Aorta (tissue), 5 donors: ENCODE measurements at regions not wholly inside any gene's neighbourhood (a gene's known extent, or its start where the extent isn't known, plus 50 kb on each side); places are given as distances from the start of the nearest gene placed in this dataset.

Source experiments
- ATAC-seq: fragments of 200-7000 bp; cut with Tn5 transposase; one replicate; pipeline ENCODE4 v1.9.1; 2022; ENCODE audit warnings: moderate library complexity; ENCODE audit not compliant: low FRiP score
- DNase-seq, 2 donors: peaks; one replicate each; pipeline ENCODE4 v3.0.0-alpha.2; 2020
- H3K27ac ChIP-seq, 2 donors: one replicate each; pipeline ENCODE4 v1.5.1; 2013; ENCODE audit warnings: low read length in 2 of 2, mild to moderate bottlenecking in 2 of 2, moderate library complexity in 2 of 2, control low read depth in 1 of 2, inconsistent platforms in 1 of 2, low read depth in 1 of 2
- H3K27me3 ChIP-seq, 2 donors: one replicate each; pipeline ENCODE4 v1.6.1; 2013; ENCODE audit warnings: control low read depth in 1 of 2, low read length in 1 of 2, mild to moderate bottlenecking in 1 of 2, moderate library complexity in 1 of 2; ENCODE audit not compliant: insufficient read depth in 2 of 2, control insufficient read depth in 1 of 2
- H3K36me3 ChIP-seq, 2 donors: one replicate each; pipeline ENCODE4 v1.6.1; 2013; ENCODE audit warnings: control low read depth in 1 of 2, low read length in 1 of 2, mild to moderate bottlenecking in 1 of 2; ENCODE audit not compliant: insufficient read depth in 2 of 2, control insufficient read depth in 1 of 2
- H3K4me1 ChIP-seq, 2 donors: one replicate each; pipeline ENCODE4 v1.6.1; 2013; ENCODE audit warnings: low read length in 2 of 2, control low read depth in 1 of 2, mild to moderate bottlenecking in 1 of 2, moderate library complexity in 1 of 2; ENCODE audit not compliant: insufficient read depth in 2 of 2, control insufficient read depth in 1 of 2
- H3K4me3 ChIP-seq, 2 donors: one replicate each; pipeline ENCODE4 v1.5.1; 2013; ENCODE audit warnings: low read length in 2 of 2, control low read depth in 1 of 2, mild to moderate bottlenecking in 1 of 2
- H3K9me3 ChIP-seq: one replicate; pipeline ENCODE4 v1.6.1; 2013; ENCODE audit warnings: mild to moderate bottlenecking, low read length; ENCODE audit not compliant: control insufficient read depth
- WGBS, 2 donors: extraction: QIAGEN DNeasy Blood & Tissue Kit; methylation state at CpG; one replicate each; pipeline ENCODE4 v1.1.7; 2013; 5-methylcytosine and 5-hydroxymethylcytosine counted together
- intact Hi-C, 2 donors: fragments of 100-400 bp; cut with DNase I; formaldehyde crosslinking; loops; one replicate each; pipeline versions ENCODE4 v1.14.2 to v1.15.0; 2022
- donor health status: healthy with polysubstance abuse.
- donor health status: Bipolar disorder and iron deficiency.
- donor health status: DM: no; HTN: no; CAD: no.
- donor health status: DM: no; HTN: no; CAD: no.
- donor health status: DM: yes; HTN: yes; CAD: no.

DNA sequence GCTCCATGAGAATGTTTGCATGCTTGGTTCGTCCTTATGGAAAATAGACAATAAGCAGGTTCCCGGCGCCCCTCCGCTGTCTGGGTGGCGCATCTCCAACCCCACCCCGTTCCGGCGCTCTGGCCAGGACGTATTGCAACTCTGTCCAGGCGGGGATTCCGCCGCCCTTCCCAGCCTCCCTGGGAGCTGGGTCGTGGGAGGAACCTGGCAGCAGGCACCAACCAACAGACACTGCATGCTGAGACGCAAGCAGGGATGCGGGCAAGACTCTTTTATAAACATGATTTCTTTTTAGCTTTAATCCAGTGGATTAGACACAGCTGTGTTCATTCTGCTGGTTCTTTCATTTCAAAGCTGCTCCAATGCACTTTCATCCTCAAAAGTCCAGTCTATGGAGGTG lies 240.2 kb downstream of the SH3BP4 start:
- Histone ChIP-seq H3K27me3 (no peaks in the 10 kb centered on the region), H3K4me1 (no peaks in the 10 kb centered on the region), H3K9me3 (peaks cover 5% of the 10 kb centered on the region), H3K27ac (no peak overlapping the region), H3K4me3 (no peak overlapping the region), H3K36me3 (no peaks in the 10 kb centered on the region)
- no peak for ATAC-seq
- intact Hi-C loops = no loop called here
- no peak for DNase-seq
- 75 to 77% methylated on average over 15 of the region's 15 CpGs for WGBS, 2 donors

GRCh38 chr2:235194351-235194750 lies 242.5 kb downstream of the SH3BP4 start:
- Histone ChIP-seq H3K27me3 (no peaks in the 10 kb centered on the region), H3K4me1 (no peaks in the 10 kb centered on the region), H3K9me3 (peaks cover 1% of the 10 kb centered on the region), H3K4me3 (no peak overlapping the region), H3K27ac (no peak overlapping the region), H3K36me3 (no peaks in the 10 kb centered on the region)
- DNase-seq = no peak
- intact Hi-C loops = no loop called here
- ATAC-seq = no peak
- 79 to 84% methylated on average over 2 of the region's 2 CpGs for WGBS, 2 donors

DNA sequence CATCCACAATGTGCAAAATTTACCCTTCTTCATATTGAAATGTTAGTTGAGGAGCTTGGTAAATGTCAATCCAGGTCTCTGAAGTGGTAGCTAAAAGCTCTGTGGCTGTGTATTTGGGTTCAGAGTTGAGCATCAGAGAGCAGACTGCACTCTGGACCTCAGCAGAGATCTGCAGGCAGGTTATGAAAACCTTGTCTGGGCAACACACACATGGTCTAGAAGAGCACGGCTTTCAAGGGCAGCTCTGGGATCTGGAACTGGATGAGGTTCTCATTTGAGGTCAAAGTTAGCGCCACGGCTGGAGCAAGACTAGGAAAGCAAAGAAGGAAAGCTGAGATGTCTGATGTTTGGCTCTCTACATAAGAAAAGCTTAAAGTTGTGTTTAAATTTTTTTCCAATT lies 243.0 kb downstream of the SH3BP4 start:
- ATAC-seq (no peak), DNase-seq (no peak)
- Histone ChIP-seq H3K36me3 (no peaks in the 10 kb centered on the region), H3K4me1 (no peaks in the 10 kb centered on the region), H3K27me3 (no peaks in the 10 kb centered on the region), H3K27ac (no peak overlapping the region), H3K4me3 (no peak overlapping the region), H3K9me3 (peaks cover 1% of the 10 kb centered on the region)
- intact Hi-C loops = no loop called here
- 54 to 80% methylated on average over 3 of the region's 3 CpGs for WGBS, 2 donors

GRCh38 chr2:235195921-235196320 lies 244.1 kb downstream of the SH3BP4 start:
- DNase-seq (no peak), ATAC-seq (no peak)
- intact Hi-C loops = no loop called here
- Histone ChIP-seq H3K9me3 (peaks cover 1% of the 10 kb centered on the region), H3K4me1 (no peaks in the 10 kb centered on the region), H3K27me3 (no peaks in the 10 kb centered on the region), H3K4me3 (no peak overlapping the region), H3K27ac (no peak overlapping the region), H3K36me3 (no peaks in the 10 kb centered on the region)
- 89 to 90% methylated on average over 5 of the region's 5 CpGs for WGBS, 2 donors

DNA sequence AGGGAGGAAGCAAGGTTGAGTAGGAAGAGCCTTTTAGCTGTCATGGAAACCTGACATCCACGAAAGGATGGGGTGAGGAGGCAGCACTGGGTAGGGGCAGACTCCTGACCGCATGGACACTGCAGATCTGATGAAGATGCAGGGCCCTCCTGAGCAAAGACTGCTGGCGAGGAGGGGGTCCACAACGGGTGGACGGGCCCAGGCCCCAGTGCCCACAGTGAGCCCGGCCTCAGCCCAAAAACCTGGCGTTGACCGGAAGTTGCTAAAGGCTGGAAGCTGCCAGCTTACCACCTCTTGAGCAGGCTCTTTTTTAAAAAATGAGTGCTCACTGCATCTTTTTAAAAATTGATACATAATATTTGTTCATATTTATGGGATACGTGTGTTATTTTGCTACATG lies 247.3 kb downstream of the SH3BP4 start:
- intact Hi-C loops = no loop called here
- no peak for DNase-seq
- Histone ChIP-seq H3K4me1 (no peaks in the 10 kb centered on the region), H3K27me3 (no peaks in the 10 kb centered on the region), H3K9me3 (no peaks in the 10 kb centered on the region), H3K36me3 (no peaks in the 10 kb centered on the region), H3K4me3 (no peak overlapping the region), H3K27ac (no peak overlapping the region)
- no peak for ATAC-seq
- 91 to 92% methylated on average over 9 of the region's 9 CpGs for WGBS, 2 donors

GRCh38 chr2:235200216-235200615 lies 248.4 kb downstream of the SH3BP4 start:
- ATAC-seq (no peak), DNase-seq (no peak)
- Histone ChIP-seq H3K4me3 (no peak overlapping the region), H3K27ac (no peak overlapping the region), H3K27me3 (no peaks in the 10 kb centered on the region), H3K9me3 (no peaks in the 10 kb centered on the region), H3K4me1 (no peaks in the 10 kb centered on the region), H3K36me3 (no peaks in the 10 kb centered on the region)
- 58 to 70% methylated on average over 2 of the region's 2 CpGs for WGBS, 2 donors
- intact Hi-C loops = no loop called here

DNA sequence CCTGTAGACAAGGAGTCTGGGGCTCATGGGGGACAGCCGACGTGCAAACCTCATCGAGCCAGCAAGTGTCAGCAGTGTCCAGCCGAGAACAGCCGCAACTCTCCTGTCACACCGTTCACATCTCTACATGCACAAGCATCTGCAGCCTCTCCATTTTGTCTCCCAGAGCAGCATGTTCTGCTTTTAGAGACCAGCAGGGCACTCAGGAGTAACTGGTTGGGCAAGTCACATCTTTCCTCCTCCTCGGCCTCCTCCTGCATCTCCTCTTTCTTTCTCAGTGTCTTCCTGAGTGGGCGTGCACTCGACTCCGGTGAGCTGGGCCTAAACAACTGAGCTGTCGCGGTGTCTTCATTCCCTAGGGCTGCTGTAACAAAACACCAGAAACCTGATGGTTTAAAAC lies 249.9 kb downstream of the SH3BP4 start:
- ATAC-seq (no peak), DNase-seq (no peak)
- intact Hi-C loops = no loop called here
- WGBS, 2 donors = 55 to 58% methylated on average over 12 of the region's 12 CpGs
- Histone ChIP-seq H3K4me1 (no peaks in the 10 kb centered on the region), H3K9me3 (no peaks in the 10 kb centered on the region), H3K36me3 (no peaks in the 10 kb centered on the region), H3K27me3 (no peaks in the 10 kb centered on the region), H3K27ac (no peak overlapping the region), H3K4me3 (no peak overlapping the region)

GRCh38 chr2:235204948-235205347 lies 253.1 kb downstream of the SH3BP4 start:
- DNase-seq (no peak), ATAC-seq (no peak)
- Histone ChIP-seq H3K27me3 (no peaks in the 10 kb centered on the region), H3K4me3 (no peak overlapping the region), H3K27ac (no peak overlapping the region), H3K9me3 (no peaks in the 10 kb centered on the region), H3K4me1 (no peaks in the 10 kb centered on the region), H3K36me3 (no peaks in the 10 kb centered on the region)
- intact Hi-C loops = no loop called here
- WGBS, 2 donors = 85 to 86% methylated on average over 5 of the region's 5 CpGs

- intact Hi-C loops = no loop called here
- H3K4me1 ChIP-seq = no peaks in the 10 kb centered on the region
- H3K4me3 ChIP-seq = no peak overlapping the region
- no peaks in the 10 kb centered on the region for H3K36me3 ChIP-seq
- H3K9me3 ChIP-seq = no peaks in the 10 kb centered on the region
- WGBS, 2 donors = 59 to 63% methylated on average over 10 of the region's 10 CpGs
- no peaks in the 10 kb centered on the region for H3K27me3 ChIP-seq
- ATAC-seq (no peak), DNase-seq (no peak)
- no peak overlapping the region for H3K27ac ChIP-seq
These were observed 254.6 kb downstream of the SH3BP4 start for GRCh38 chr2:235206399-235206798.
